Heart right ventricle (tissue), 16 donors: ENCODE measurements at regions not wholly inside any gene's neighbourhood (a gene's known extent, or its start where the extent isn't known, plus 50 kb on each side); places are given as distances from the start of the nearest gene placed in this dataset.
"Not testable (repeated sequence)": the region's sequence is repeated elsewhere in the genome, so short reads cannot be mapped to it uniquely, and the experiment has no call there.

Experiments
- ATAC-seq, 8 donors: fragments of 200-7000 bp; cut with Tn5 transposase; one replicate each; pipeline ENCODE4 v1.9.1; 2020; ENCODE audit warnings: mild to moderate bottlenecking in 8 of 8, moderate library complexity in 8 of 8, moderate number of reproducible peaks in 1 of 8
- DNase-seq, 2 donors: peaks; one replicate each; pipeline ENCODE4 v3.0.0-alpha.2; 2020
- H3K27ac ChIP-seq, 10 donors: fragments of 200-600 bp; sonication (generic) in 2 of 10; one replicate each; pipeline versions ENCODE4 v1.5.0 to v1.8.0; 2020 to 2022; ENCODE audit warnings: mild to moderate bottlenecking in 3 of 10
- H3K27me3 ChIP-seq, 7 donors: fragments of 200-600 bp; one replicate each; pipeline ENCODE4 v1.8.0; 2021 to 2022; ENCODE audit warnings: mild to moderate bottlenecking in 2 of 7
- H3K36me3 ChIP-seq, 9 donors: fragments of 200-600 bp; sonication (generic) in 1 of 9; one replicate each; pipeline versions ENCODE4 v1.5.0 to v1.8.0; 2020 to 2022; ENCODE audit warnings: mild to moderate bottlenecking in 2 of 9
- H3K4me1 ChIP-seq, 9 donors: fragments of 200-600 bp; sonication (generic) in 1 of 9; one replicate each; pipeline versions ENCODE4 v1.5.0 to v1.8.0; 2020 to 2022; ENCODE audit warnings: mild to moderate bottlenecking in 4 of 9
- H3K4me3 ChIP-seq, 10 donors: fragments of 200-600 bp; sonication (generic) in 2 of 10; one replicate each; pipeline versions ENCODE4 v1.5.0 to v1.8.0; 2020 to 2022; ENCODE audit warnings: mild to moderate bottlenecking in 7 of 10, moderate library complexity in 2 of 10
- H3K9me3 ChIP-seq, 11 donors: fragments of 200-600 bp in 10 of 11; sonication (generic) in 2 of 11; one replicate each; pipeline versions ENCODE4 v1.5.0 to v1.8.0; 2013 to 2022; ENCODE audit warnings: mild to moderate bottlenecking in 2 of 11, control low read depth in 1 of 11, moderate library complexity in 1 of 11
- WGBS, 2 donors: extraction: QIAGEN DNeasy Blood & Tissue Kit; methylation state at CpG; one replicate each; pipeline ENCODE4 v1.1.7; 2013; ENCODE audit warnings: inconsistent platforms in 1 of 2; 5-methylcytosine and 5-hydroxymethylcytosine counted together
- intact Hi-C, 10 donors: fragments of 100-400 bp; cut with DNase I; formaldehyde crosslinking; loops; one replicate each; pipeline versions ENCODE4 v1.11.1 to v1.14.2; 2022
- donor health status: Arrhythmogenic right ventricular cardiomyopathy.
- donor health status: ischemic (EF 13 %, LVEDD 7.1; RV severe dilation, severe dysfunction).
- donor health status: healthy with polysubstance abuse.
- donor health status: DM: no; HTN: yes; CAD: no.
- donor health status: DM: no; HTN: no; CAD: no.
- donor health status: ischemic (EF 25% LVEDD 6.9; RV normal size, moderate dysfunction).
- donor health status: ischemic (EF 25% LVEDD 5.7; RV mildly dilated, moderate dysfunction).
- donor health status: healthy.
- donor health status: DM: yes; HTN: yes; CAD: no.
- donor health status: Ischemic cardiomyopathy.
- donor health status: ischemic (EF 35%, LVEDD 5.7; RV mildly dilated, moderate dysfunction).
- donor health status: nonischemic (EF 11% LVEDD 7.7; RV severe dilation, severe dysfunction).
- donor health status: DM: yes; HTN: yes; CAD: no.
- donor health status: PGD.
- donor health status: ischemic (EF 29% LVEDD 5.4; RV normal size, mild dysfunction).
- donor health status: nonischemic (EF 23%, LVEDD 6.1; RV moderate dilation, normal function).

DNA sequence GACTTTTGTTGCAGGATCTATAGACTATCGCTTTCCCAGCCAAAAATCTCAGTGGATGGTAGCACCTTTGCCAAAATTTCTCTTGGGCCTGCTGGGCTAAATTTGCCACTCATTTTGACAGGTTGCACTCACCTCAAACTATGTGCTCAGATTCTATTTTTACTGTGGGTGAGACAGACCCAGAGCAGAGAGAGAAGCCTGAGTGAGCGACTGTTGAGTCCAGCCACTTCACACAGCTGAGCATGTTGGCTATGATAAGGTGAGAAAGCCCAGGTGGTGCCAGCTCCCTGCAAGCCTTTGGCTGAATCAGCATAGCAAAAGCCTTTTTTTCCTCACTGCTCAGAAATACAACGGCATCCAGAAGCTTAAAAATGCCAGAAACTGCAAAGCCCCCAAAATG, 59.5 kb upstream of the CDY1B start:
- H3K27ac ChIP-seq, H3K9me3 ChIP-seq, H3K36me3 ChIP-seq, H3K4me3 ChIP-seq, DNase-seq, H3K4me1 ChIP-seq, H3K27me3 ChIP-seq, intact Hi-C loops: not testable (repeated sequence)
- WGBS, 2 donors = no CpG with 5 or more reads among the region's 3 CpGs
- ATAC-seq = peak in 2 of 8 donors; percentile 67 to 81

GRCh38 chrY:24098997-24099396, 51.2 kb upstream of the CDY1B start:
- H3K4me1 ChIP-seq, H3K27ac ChIP-seq, DNase-seq, H3K27me3 ChIP-seq, intact Hi-C loops, H3K36me3 ChIP-seq, ATAC-seq, H3K9me3 ChIP-seq, H3K4me3 ChIP-seq: not testable (repeated sequence)
- WGBS, 2 donors = no CpG with 5 or more reads among the region's 2 CpGs
